Glomerular endothelial cell (primary cell): ENCODE measurements at regions not wholly inside any gene's neighbourhood (a gene's known extent, or its start where the extent isn't known, plus 50 kb on each side); places are given as distances from the start of the nearest gene placed in this dataset.

Source experiments
- DNase-seq: peaks from one replicate; pipeline ENCODE4 v3.0.0-alpha.2; 2011; ENCODE audit warnings: low read depth, low spot score; ENCODE audit errors: extremely low read depth

DNA sequence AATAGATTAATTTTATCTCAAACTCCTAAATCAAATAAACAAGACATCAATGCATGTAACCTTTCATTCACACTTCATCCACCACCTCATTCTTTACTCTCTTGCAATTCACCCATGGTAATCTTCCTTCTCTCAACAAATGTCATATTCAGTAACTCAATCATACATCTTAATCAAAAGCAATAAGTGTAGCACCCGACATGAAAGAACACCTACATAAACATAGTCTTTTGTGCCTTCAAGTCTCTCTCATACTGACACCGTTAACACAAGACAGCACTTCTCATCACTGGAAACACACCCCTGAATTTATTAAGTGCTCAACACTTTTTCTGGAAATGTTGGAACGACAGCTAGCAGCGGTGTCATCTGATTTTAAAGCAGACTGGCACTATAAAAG is 225.9 kb downstream of the TTLL7 start:
- no peak for DNase-seq

DNA sequence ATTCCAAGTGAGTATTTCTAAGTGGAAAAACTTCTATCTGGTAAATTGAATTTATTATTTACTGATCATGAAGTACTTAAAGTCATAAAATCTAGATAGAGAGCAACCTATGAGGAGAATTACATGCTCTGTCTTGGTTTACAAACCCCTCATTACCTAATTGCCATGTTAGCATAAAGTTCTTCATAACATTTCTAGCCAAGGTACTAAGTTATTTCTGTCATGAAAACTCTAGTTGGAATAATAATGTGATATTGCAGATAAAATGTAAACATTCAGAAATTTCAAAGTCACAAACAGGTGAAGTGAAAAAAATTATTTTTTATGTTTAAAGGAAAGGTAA is 228.6 kb downstream of the TTLL7 start:
- DNase-seq: no peak

DNA sequence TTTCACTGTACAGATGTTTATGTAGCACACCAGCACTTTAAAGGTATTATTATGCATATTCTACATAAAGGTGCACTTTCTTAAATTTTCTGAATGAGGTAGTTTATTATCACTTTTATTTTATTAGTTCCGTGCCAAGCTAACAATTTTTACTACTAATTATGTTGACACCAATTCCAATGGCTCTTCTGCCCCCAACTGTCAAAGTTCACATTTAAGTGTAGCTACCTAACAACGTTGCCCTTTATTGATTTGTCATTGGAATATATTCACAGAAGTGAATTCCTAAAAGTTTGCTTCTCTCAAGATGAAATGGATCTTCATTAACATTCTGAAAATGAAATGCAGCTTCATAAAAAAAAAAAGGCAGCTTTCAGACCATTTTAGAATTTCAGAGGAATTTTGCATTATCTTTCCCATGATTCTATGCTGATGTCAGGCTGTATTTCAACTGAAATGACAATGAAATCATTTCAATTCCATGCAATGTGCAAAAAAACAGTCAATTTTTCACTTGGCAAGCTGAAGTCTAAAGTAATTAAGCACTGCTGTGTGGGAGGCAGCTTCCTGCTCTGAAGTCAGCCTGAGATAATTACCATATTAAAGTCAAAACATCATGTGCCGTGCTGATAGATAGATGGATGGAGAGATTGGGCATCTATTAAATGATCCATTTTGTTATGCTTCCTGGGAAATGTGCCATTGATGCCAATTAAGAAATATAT is 229.2 kb downstream of the TTLL7 start:
- no peak for DNase-seq

DNA sequence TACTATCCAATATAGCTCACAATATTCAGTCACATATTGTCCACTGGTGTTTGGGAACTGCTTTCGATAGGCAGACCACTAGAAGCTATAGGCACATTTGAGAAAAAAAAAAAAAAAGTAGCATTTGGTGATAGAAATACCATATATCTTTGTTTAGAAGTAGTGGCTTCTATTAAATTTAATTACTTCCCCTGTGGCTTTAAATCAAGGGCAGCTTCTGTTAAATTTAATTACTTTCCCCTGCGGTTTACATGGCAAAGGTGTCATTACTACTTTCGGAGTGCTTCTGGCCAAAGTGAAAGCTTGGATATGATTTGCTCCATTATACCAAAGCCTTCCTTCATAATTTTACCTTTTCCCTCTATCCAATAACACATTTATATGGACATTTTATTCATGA is 229.9 kb downstream of the TTLL7 start:
- DNase-seq: no peak

DNA sequence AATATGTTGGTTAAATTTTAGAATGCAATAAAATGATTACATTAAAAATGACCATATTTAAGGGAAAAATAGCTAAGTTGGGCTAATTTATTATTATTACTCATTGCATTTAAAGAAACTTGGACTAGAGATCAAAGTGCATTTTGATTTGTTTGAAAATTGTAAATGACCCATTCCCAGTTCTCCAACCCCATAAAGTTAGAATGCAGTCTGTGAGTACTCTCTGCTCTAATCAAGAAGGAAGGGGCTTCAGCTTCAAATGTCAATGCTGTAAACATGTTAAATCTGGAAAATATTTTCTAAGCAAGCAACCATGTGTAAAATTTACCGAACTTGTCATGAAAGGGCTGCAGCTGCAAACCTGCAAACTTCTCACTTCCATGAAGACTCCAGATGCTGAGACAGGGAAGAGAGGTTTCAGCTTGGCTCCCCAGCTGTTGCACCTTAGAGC is 232.7 kb downstream of the TTLL7 start:
- no peak for DNase-seq

DNA sequence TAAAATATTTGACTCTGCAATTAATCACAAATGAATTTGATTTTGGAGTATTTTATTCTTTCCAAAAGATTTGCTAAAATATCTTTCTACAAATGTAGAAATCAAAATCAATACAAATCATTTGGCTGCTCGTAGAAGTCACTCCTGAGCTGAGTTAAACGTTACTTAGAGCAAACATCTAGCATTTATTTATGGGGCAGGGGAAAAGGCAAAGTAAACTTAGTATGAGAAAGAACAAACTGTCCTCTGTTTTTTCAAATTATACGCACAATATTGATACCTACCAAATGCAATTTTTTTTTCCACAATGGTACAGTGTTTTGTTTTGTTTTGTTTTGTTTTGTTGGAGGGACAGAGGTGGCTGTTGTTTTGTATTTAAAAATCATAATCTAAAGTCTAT is 233.8 kb downstream of the TTLL7 start:
- no peak for DNase-seq

DNA sequence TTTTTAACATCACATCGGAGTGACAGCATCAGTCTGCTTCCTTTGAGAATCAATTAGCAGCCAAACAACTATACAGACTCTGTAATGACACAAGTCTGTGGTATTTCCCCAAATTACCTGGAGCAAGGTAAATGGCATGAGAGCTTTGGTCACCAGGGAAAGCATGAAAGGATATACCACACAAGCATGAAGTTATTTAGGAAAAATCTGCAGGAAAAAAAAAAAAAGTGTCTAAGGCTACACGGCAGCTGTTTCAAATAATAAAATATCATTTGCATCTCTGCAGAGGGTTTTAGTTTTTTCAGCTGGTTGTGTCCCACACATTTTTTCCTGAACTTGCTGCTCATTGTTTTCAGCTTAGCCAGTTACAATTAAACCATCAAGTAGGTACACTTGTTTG is 234.7 kb downstream of the TTLL7 start:
- no peak for DNase-seq

DNA sequence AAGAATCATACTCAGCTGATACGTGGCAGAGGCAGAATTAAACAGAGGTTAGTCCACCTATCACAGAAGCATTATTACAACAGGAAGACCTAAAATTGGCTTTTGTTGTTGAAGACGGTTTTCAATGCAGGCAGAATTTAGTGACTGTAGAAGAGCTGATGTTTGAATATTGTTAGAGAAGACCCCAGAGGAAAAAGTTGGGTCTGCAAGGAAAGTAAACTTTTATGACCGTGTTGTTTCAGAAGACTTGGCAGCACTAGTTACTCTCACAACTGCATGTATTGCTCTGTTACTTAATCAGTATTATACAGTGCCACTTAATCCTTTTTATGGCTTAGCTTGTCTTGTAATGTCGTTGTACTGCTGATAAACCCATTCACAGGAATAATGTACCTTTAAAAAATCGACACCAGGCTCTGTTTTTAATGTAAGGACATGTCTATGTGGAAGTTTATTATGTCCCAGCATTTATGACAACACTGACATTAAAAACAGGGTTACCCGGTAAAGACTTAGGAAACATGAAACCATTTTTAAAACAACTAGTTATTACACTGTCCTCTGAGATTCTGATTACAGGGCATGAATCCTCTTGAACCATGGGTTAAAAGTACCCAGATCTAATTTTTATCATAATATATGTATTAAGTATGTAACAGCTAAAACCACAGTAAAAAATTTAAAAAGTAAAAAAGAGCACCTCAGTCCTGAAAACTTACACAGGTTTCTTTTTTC is 235.4 kb downstream of the TTLL7 start:
- DNase-seq: no peak

DNA sequence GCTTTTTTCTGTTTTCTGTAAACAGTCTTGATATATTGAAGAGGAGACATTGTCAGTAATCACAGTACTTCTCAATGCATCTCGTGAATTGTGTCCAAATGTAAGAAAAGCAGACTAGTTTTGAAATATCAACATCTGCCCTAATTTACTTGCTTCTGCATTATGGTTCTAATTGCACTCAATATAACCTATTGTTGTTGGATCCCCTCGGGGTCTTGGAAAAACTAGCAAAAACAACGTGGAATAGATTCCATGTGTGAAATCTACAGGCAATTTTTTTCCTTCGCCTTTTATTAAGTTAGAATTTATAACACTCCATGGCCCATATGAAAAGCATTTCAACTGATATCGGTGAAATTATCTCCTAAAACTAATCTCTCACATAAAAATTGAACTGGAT is 236.5 kb downstream of the TTLL7 start:
- DNase-seq: no peak

DNA sequence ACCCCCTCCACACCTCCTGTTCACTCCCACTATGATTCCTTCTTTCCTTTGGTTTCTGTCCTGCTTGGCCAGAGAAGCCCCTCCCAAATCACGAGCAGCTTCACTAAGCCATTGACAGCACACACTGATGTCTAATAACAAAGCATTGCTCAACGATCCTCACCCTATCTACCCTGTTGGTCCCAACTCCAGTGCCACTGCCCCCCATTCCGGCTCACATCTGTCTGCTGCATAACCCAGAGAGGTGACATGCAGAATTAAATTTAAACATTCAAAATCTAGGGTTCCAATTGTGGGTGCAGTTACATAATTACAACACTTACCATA is 236.9 kb downstream of the TTLL7 start:
- no peak for DNase-seq

DNA sequence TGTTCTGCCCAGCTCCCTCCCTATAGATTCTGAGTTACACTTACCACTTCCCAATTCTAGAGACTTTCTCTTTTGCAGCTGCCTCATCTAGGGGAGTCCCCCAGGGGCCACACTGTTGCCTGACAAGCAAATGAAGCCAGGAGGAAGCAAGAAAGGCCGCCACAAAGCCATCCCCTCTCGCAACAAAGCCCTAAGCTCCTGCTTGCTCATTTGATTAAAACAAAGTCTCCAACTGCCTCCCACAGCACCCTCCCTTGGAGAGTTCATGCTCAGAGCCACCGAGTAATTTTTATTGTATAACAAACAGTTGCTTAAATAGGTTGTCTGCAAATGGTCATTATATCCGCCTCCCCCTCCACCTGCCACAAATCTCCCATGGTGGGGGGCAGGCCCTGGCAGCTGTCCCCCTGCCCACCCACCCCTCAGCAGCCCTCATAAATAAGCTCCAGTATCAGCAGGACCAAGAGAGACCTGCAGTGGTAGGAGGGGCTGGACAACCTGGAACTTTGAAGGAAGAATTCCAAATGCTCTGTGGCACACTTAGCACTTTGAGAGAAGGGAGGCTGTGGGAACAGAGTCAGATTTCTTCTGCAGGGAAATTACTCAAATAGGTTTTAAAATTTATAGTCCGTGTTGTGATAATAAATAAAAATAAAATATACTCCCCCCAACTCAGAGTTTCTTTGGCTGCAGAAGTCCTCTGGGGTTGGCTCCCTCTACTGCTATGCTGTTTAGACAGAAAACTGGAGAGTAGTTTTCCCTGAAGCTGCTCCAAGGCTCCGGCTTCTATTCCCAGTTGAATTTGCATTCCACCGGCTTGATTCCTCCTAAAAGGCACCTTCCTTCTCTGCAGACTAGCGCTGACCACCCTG is 237.5 kb downstream of the TTLL7 start:
- no peak for DNase-seq

DNA sequence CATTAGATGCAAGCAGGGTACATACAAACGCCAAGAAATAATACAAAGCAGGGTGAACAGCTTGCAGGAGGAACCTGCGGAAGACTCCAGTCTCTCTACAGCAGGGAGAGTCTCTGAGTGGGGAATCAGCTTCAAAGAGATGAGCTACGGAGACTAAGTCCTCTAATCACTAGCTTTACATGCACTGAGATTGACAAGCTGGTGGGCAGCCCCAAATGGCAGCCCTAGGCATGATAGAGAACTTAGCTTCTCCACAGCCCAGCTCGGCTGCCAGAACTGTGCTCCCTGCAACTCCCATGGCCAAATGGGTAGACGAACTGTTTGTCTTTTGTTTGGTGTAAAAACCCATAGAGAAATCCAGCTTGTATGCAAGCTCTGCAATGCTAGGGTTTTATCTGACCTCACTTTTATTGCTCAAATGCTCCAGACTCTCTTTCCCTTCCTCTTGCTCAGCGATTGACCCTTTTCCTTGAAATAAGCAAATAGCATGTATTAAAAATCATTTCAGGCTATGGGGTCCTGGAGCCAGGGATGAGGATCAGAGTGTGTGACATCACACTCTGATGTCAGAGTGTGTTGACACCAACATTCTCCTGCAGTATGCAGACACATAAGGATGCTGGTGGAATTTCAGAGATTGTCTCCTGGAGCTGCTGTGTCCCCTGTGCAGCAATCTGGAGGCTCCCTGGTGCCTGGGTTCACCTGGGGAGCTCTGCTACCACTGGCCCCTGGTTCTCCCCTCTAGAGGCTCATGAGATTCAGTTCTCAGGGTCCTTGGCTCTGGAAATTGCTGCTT is 238.5 kb downstream of the TTLL7 start:
- no peak for DNase-seq

DNA sequence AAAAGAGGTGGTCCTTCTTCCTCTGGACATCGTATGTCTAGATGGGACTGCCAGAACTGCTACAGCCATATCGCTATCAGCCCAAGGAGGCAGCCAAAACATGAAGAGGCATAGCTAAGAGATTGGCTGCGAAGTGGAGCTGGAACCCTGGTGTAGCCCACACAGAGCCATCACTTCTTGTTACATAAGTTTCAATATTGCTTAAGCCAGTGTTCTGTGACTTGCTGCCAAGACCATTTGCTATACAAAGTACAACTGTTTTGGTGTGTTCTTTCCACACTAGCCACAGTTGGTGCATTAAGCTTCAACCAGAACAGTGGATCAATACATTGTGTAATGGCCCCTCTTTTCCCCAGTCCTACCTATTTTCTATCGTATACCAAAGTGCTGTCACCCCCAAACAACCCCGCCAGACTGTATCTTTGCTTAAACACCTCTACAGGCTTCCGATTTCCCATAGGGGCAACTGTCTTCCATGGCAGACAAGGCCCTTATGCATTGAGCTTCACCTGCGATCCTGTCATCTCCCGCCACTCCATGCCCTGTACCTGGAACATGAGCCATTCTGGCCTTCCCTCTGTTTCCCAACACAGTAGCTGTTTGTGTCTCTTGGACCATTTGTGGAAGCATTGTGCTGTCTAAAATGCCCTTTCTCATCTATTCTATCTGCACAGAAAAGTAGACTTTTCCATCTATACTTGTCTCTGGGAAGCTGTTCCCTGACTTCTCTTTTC is 241.8 kb downstream of the TTLL7 start:
- DNase-seq: no peak

DNA sequence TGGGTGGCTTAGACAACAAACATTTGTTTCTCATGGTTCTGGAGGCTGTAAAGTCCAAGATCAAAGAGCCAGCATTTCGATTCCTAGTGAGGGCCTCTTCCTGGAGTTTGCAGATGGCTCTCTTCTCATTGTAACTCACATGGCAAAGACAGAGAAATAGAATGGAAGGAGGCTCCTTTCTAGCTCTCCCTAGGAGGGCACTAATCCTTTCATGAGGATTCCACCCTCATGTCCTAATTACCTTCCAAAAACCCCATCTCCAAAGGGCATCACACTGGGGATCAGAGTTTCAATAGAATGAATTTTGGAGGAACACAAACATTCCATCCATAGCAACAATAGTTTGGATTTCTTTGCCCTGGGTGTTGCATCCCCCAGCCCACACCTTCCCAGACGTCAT is 247.3 kb downstream of the TTLL7 start:
- no peak for DNase-seq

DNA sequence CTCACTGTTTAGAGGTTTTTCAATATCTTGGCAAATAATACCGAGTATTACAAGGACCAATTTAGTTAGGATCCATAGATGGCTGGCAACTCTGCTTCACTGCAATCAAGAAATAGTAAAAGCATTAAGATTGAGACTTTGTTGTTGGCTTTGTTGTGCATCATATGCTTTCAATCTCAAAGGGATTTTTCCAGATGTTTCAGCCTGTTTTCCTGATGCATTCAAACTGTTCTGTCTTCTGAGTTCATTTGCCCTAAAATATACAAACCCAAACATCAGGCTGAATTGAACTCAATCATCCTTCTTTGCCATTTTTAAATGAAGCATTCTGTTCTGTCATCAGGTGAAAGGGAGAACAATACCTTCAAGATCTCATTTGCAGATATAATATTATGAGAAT is 248.7 kb downstream of the TTLL7 start:
- no peak for DNase-seq

DNA sequence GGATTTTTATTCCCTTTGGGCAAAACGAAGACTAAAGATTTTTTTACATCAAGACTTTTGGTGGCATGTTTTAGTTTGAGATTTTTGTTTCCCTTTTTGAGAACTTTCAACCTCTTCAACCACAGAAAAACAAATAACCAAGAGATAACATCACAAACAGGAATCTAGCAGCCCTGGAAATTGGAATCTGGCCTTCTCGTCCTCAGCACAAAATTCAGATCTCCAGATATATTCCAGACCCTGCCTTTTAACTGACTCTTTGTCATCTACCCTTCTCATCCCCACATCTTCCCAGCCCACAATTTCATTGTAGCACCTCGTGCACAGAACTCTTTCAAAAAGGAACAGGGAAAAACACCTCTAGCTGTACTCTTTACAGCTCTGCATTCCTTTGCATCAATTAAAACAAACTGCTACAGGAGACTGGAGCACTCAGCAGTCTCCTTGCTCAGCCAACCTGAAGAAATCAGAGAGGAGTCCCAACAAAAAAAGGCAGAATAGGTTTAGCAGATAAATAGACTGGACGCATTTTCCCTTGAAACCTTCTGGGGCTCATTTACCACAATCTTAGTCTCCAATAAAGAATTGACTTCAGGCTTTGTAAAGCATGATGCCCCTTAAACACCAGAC is 251.0 kb downstream of the TTLL7 start:
- DNase-seq: no peak

DNA sequence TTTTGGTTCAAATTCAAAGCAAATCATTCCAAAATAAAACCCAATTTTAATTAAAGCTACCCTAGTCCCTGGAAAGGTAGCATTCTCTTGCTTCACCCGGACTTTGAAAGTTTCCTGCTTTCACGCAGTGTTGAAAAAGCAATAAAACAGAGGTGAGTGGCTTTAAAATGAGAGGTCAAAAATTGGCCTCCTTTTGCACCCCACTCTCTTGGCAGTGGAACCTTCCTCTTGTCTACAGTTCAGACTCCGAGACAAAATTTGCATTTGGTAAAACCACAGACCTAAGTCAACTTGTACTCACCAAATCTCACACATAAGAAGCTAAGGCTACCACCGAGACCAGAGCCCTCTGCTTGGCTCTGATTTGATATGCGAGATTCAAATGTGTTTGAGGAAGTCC is 252.7 kb downstream of the TTLL7 start:
- DNase-seq: no peak

DNA sequence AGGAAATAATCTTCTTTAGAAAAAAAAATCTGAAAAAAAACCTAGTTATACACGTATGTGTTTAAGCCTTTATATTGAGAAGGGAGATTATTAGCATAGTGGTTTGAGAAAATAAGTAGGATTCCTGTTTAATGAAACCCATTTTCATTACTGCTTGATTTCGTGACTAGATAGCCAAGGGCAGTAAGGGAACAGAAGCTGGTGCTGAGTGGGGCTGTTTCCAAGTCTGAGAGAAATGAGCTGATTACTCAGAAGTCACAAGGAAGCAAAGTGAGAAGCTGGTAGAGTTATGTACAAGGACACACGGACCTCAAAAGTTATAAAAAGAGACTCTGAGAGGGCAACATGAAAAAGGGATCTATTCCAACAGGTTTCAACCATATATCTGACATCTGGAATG is 256.5 kb downstream of the TTLL7 start:
- DNase-seq: no peak

DNA sequence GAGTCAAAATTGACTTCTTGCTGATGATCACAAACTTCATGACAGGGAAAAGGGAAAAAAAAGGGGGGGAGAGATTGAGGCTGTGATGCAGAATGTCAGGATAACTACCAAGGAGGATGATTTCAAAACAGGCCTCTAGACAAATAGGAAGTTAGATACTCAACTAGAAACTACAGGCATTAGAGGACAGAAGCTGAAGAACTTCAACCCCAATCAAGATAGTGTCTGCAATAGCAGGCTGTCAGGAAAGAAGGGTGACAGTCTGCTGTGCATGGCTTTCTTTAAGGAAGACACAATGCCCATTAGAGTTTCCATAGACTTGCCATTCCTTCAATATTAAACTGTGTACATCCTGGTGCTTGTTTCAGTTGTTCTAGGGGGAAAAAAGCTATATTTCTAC is 257.2 kb downstream of the TTLL7 start:
- no peak for DNase-seq

DNA sequence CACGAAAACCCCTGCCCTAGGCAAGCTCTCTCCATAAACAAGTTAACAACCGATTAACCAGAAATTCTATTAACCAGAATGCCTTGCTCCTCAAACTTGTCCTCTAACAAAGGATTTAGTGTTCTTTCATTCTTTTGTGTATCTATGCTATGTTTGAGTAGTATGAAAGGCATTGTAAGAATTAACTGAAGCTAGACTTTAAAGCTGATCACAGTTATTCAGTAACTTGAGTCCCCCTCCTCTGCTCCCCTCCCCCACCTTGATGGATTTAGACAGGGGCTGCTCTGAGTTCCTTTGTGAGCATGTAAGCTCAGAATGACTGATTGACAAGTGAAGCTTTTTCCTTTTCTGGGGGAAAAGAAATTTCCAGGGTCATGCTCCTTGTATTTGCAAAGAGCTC is 257.6 kb downstream of the TTLL7 start:
- DNase-seq: no peak
